Spleen (tissue), 11 donors: ENCODE measurements at regions not wholly inside any gene's neighbourhood (a gene's known extent, or its start where the extent isn't known, plus 50 kb on each side); places are given as distances from the start of the nearest gene placed in this dataset.

Experiments
- DNase-seq: peaks from one replicate; pipeline ENCODE4 v3.0.0-alpha.2; 2020
- H3K27ac ChIP-seq, 8 donors: fragments of 200-600 bp; sonication (generic) in 7 of 8; 1 replicate in 4 of 8; 2 replicates in 4 of 8; pipeline versions ENCODE4 v1.5.0 to v1.8.0; 2016 to 2021; ENCODE audit warnings: inconsistent platforms in 4 of 8, mild to moderate bottlenecking in 4 of 8, moderate library complexity in 1 of 8
- H3K27me3 ChIP-seq, 7 donors: fragments of 200-600 bp; sonication (generic) in 6 of 7; replicated peaks in 1 of 7; 1 replicate in 4 of 7; 2 replicates in 3 of 7; pipeline versions ENCODE4 v1.5.0 to v1.8.0; 2016 to 2021; ENCODE audit warnings: inconsistent platforms in 3 of 7, mild to moderate bottlenecking in 1 of 7
- H3K36me3 ChIP-seq, 6 donors: fragments of 200-600 bp; sonication (generic) in 5 of 6; 1 replicate in 4 of 6; 2 replicates in 2 of 6; pipeline versions ENCODE4 v1.5.0 to v1.8.0; 2016 to 2021; ENCODE audit warnings: inconsistent platforms in 2 of 6
- H3K4me1 ChIP-seq, 6 donors: fragments of 200-600 bp; sonication (generic) in 5 of 6; 1 replicate in 3 of 6; 2 replicates in 3 of 6; pipeline versions ENCODE4 v1.5.0 to v1.8.0; 2016 to 2021; ENCODE audit warnings: inconsistent platforms in 3 of 6
- H3K4me3 ChIP-seq, 8 donors: fragments of 200-600 bp; sonication (generic) in 7 of 8; 1 replicate in 4 of 8; 2 replicates in 4 of 8; pipeline versions ENCODE4 v1.5.0 to v1.8.0; 2016 to 2021; ENCODE audit warnings: inconsistent platforms in 4 of 8, mild to moderate bottlenecking in 4 of 8, moderate library complexity in 2 of 8
- H3K9me3 ChIP-seq, 8 donors: fragments of 200-600 bp; sonication (generic) in 7 of 8; 1 replicate in 4 of 8; 2 replicates in 4 of 8; pipeline versions ENCODE4 v1.5.0 to v1.8.0; 2016 to 2021; ENCODE audit warnings: inconsistent platforms in 4 of 8
- POLR2A ChIP-seq, 3 donors: fragments of 450-650 bp; IDR thresholded peaks; one replicate each; pipeline ENCODE4 v1.5.1; 2017; ENCODE audit warnings: antibody characterized with exemption in 3 of 3, mild to moderate bottlenecking in 1 of 3
- POLR2AphosphoS5 ChIP-seq, 3 donors: sonication (generic); formaldehyde crosslinking; IDR thresholded peaks; one replicate each; pipeline ENCODE4 v1.5.1; 2017; ENCODE audit warnings: antibody characterized with exemption in 3 of 3
- WGBS, 5 donors: extraction: QIAGEN DNeasy Blood & Tissue Kit in 3 of 5; methylation state at CpG; one replicate each; pipeline versions ENCODE4 v1.1.5 to v1.1.7; 2013 to 2018; 5-methylcytosine and 5-hydroxymethylcytosine counted together
- intact Hi-C: fragments of 100-400 bp; cut with DNase I; formaldehyde crosslinking; loops from one replicate; pipeline ENCODE4 v1.15.0; 2023; ENCODE audit warnings: low total_unique reads
- TF ChIP-seq, protein P1 (sequence below), 11 experiments: fragments of 200-600 bp in 7 of 11; fragments of 450-650 bp in 4 of 11; sonication (generic) in 4 of 11; IDR thresholded peaks in 8 of 11; conservative IDR thresholded peaks in 3 of 11; 1 replicate in 7 of 11; 2 replicates in 4 of 11; pipeline versions ENCODE4 v1.4.0 to v1.8.0; 2016 to 2021; ENCODE audit warnings: antibody characterized with exemption in 11 of 11, inconsistent platforms in 4 of 11, mild to moderate bottlenecking in 1 of 11
- donor health status: healthy with polysubstance abuse.
- donor health status: DM: no; HTN: no; CAD: no; lungs with moderate emphysema.
- donor health status: DM: no; HTN: no; CAD: no.
- donor health status: Bipolar disorder and iron deficiency.
- donor health status: healthy.
- donor health status: DM: no; HTN: no; CAD: no.
- donor health status: DM: yes; HTN: yes; CAD: no.

- intact Hi-C loops = no loop called here
- TF ChIP-seq POLR2A (IDR thresholded peaks at IDR 0.05) (no peak), POLR2AphosphoS5 (IDR thresholded peaks at IDR 0.05) (no peak)
- TF ChIP-seq, protein P1, sequence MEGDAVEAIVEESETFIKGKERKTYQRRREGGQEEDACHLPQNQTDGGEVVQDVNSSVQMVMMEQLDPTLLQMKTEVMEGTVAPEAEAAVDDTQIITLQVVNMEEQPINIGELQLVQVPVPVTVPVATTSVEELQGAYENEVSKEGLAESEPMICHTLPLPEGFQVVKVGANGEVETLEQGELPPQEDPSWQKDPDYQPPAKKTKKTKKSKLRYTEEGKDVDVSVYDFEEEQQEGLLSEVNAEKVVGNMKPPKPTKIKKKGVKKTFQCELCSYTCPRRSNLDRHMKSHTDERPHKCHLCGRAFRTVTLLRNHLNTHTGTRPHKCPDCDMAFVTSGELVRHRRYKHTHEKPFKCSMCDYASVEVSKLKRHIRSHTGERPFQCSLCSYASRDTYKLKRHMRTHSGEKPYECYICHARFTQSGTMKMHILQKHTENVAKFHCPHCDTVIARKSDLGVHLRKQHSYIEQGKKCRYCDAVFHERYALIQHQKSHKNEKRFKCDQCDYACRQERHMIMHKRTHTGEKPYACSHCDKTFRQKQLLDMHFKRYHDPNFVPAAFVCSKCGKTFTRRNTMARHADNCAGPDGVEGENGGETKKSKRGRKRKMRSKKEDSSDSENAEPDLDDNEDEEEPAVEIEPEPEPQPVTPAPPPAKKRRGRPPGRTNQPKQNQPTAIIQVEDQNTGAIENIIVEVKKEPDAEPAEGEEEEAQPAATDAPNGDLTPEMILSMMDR (IDR thresholded peaks at IDR 0.05 in 8 of 11, conservative IDR thresholded peaks at IDR 0.05 in 3 of 11) = no peak
- Histone ChIP-seq H3K27ac (no peak overlapping the region), H3K4me3 (no peak overlapping the region), H3K36me3 (no peaks in the 10 kb centered on the region), H3K9me3 (no peaks in the 10 kb centered on the region), H3K27me3 (no peaks in the 10 kb centered on the region), H3K4me1 (no peaks in the 10 kb centered on the region)
- 86 to 98% (median 88%) methylated on average over 2 of the region's 2 CpGs for WGBS, 5 donors
- no peak for DNase-seq
Observed at GRCh38 chr18:55031164-55031563, 71.9 kb upstream of the CCDC68 start.

DNA sequence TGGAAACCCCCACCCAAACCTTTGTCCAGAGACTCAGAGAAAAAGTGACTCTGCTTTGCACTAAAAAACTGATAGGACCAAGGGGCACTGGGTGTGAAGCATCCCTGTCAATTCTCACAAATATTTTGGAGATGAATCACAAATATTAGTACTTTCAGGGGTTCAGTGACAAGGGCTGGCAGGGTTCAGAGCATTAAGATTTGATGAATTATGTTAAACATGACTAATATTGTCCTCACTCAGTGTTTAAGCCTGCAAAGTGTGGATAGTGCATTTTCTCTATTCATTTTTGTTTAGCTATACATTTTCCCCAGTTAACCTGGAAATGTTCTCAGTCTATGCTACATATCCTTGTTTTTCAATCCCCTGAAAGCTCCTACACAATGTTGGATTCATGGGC lies 65.3 kb upstream of the CCDC68 start:
- Histone ChIP-seq H3K4me1 (no peaks in the 10 kb centered on the region), H3K9me3 (no peaks in the 10 kb centered on the region), H3K27me3 (no peaks in the 10 kb centered on the region), H3K4me3 (no peak overlapping the region), H3K27ac (no peak overlapping the region), H3K36me3 (no peaks in the 10 kb centered on the region)
- intact Hi-C loops = no loop called here
- TF ChIP-seq, protein P1 (IDR thresholded peaks at IDR 0.05 in 8 of 11, conservative IDR thresholded peaks at IDR 0.05 in 3 of 11) = no peak
- no peak for TF ChIP-seq POLR2A (IDR thresholded peaks at IDR 0.05)
- TF ChIP-seq POLR2AphosphoS5 (IDR thresholded peaks at IDR 0.05) = no peak
- DNase-seq = no peak

- Histone ChIP-seq H3K27me3 (no peaks in the 10 kb centered on the region), H3K9me3 (no peaks in the 10 kb centered on the region), H3K4me3 (no peak overlapping the region), H3K4me1 (no peaks in the 10 kb centered on the region), H3K36me3 (no peaks in the 10 kb centered on the region), H3K27ac (no peak overlapping the region)
- TF ChIP-seq POLR2A (IDR thresholded peaks at IDR 0.05) = no peak
- TF ChIP-seq POLR2AphosphoS5 (IDR thresholded peaks at IDR 0.05) = no peak
- TF ChIP-seq, protein P1 (IDR thresholded peaks at IDR 0.05 in 8 of 11, conservative IDR thresholded peaks at IDR 0.05 in 3 of 11) = no peak
- no peak for DNase-seq
- intact Hi-C loops = no loop called here
Observed at GRCh38 chr18:55018602-55019001, 59.3 kb upstream of the CCDC68 start.

DNA sequence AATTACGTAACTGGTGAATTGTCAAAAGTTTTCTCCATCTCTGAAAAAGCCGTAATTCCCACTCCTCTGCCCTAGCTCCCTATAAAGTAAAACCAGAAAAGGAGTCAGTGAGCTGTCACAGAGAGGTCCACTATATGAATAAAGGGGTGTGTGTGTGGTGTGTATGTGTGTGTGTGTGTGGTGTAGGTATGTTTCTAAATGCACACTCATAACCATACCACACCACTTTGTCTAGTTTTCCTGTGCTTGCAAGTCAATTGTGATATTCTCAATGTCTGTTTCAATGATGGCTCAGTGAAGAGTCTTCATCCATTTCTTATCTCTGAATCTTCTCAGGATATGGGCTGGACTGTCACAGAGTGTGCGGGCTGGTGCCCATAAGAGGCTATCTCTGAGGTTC lies 54.8 kb upstream of the CCDC68 start:
- no peaks in the 10 kb centered on the region for H3K36me3 ChIP-seq
- H3K4me1 ChIP-seq = no peaks in the 10 kb centered on the region
- H3K27ac ChIP-seq = no peak overlapping the region
- intact Hi-C loops = no loop called here
- H3K4me3 ChIP-seq = no peak overlapping the region
- TF ChIP-seq, protein P1 (IDR thresholded peaks at IDR 0.05 in 8 of 11, conservative IDR thresholded peaks at IDR 0.05 in 3 of 11) = no peak
- TF ChIP-seq POLR2AphosphoS5 (IDR thresholded peaks at IDR 0.05) (no peak), POLR2A (IDR thresholded peaks at IDR 0.05) (no peak)
- no peak for DNase-seq
- no peaks in the 10 kb centered on the region for H3K27me3 ChIP-seq
- H3K9me3 ChIP-seq = no peaks in the 10 kb centered on the region
- WGBS, 5 donors = 75 to 98% (median 90%) methylated on average over 3 of the region's 3 CpGs
